GM19239 (cell line): ENCODE measurements at regions not wholly inside any gene's neighbourhood (a gene's known extent, or its start where the extent isn't known, plus 50 kb on each side); places are given as distances from the start of the nearest gene placed in this dataset.
"Not testable (repeated sequence)": the region's sequence is repeated elsewhere in the genome, so short reads cannot be mapped to it uniquely, and the experiment has no call there.

Experiments
- DNase-seq: peaks from one replicate; pipeline ENCODE4 v3.0.0; 2011; ENCODE audit warnings: low spot score; ENCODE audit not compliant: insufficient read length
- FAIRE-seq: peaks from 2 replicates; lab custom pipeline; 2011; peaks lifted over from hg19 to GRCh38; lab: Jason Lieb, UNC

GRCh38 chr7:67598469-67598868 lies 601.8 kb downstream of the TYW1 start:
- FAIRE-seq = no peak
- DNase-seq = no peak

GRCh38 chr7:67599331-67600062 lies 602.9 kb downstream of the TYW1 start:
- DNase-seq (no peak), FAIRE-seq (no peak)

- FAIRE-seq (no peak), DNase-seq (no peak)
Measured at GRCh38 chr7:67602246-67602887, 605.7 kb downstream of the TYW1 start.

- DNase-seq = no peak
- FAIRE-seq = no peak
Measured at GRCh38 chr7:67604461-67605386, 608.1 kb downstream of the TYW1 start.

- DNase-seq = no peak
- no peak for FAIRE-seq
Measured at GRCh38 chr7:67608806-67609205, 612.2 kb downstream of the TYW1 start.

- FAIRE-seq = no peak
- DNase-seq = no peak
Measured at GRCh38 chr7:67610897-67611296, 614.3 kb downstream of the TYW1 start.

GRCh38 chr7:67614843-67615242 lies 618.2 kb downstream of the TYW1 start:
- no peak for FAIRE-seq
- DNase-seq = no peak

GRCh38 chr7:67616517-67616916 lies 619.9 kb downstream of the TYW1 start:
- no peak for FAIRE-seq
- no peak for DNase-seq

- DNase-seq (no peak), FAIRE-seq (no peak)
Measured at GRCh38 chr7:67618556-67619162, 622.0 kb downstream of the TYW1 start.

- DNase-seq (no peak), FAIRE-seq (no peak)
Measured at GRCh38 chr7:67619175-67619574, 622.5 kb downstream of the TYW1 start.

GRCh38 chr7:67620216-67620933 lies 623.7 kb downstream of the TYW1 start:
- DNase-seq = no peak
- no peak for FAIRE-seq

- no peak for FAIRE-seq
- no peak for DNase-seq
Measured at GRCh38 chr7:67621704-67622103, 625.1 kb downstream of the TYW1 start.

GRCh38 chr7:67625257-67625737 lies 628.7 kb downstream of the TYW1 start:
- FAIRE-seq = no peak

GRCh38 chr7:67631476-67631875 lies 634.8 kb downstream of the TYW1 start:
- no peak for DNase-seq
- FAIRE-seq = no peak

More at GRCh38 chr7:67625257-67625737, 628.7 kb downstream of the TYW1 start:
- peak; percentile 40 for DNase-seq

- no peak for FAIRE-seq
Measured at GRCh38 chr7:67635271-67635670, 638.6 kb downstream of the TYW1 start.

GRCh38 chr7:67636348-67637022 lies 639.9 kb downstream of the TYW1 start:
- no peak for DNase-seq
- no peak for FAIRE-seq

More at GRCh38 chr7:67635271-67635670, 638.6 kb downstream of the TYW1 start:
- no peak for DNase-seq

GRCh38 chr7:67637023-67637358 lies 640.4 kb downstream of the TYW1 start:
- no peak for DNase-seq
- no peak for FAIRE-seq

- FAIRE-seq = not testable (repeated sequence)
Measured at GRCh38 chr7:67642542-67642941, 645.9 kb downstream of the TYW1 start.

GRCh38 chr7:67644151-67644550 lies 647.5 kb downstream of the TYW1 start:
- FAIRE-seq = no peak
- no peak for DNase-seq

More at GRCh38 chr7:67642542-67642941, 645.9 kb downstream of the TYW1 start:
- not testable (repeated sequence) for DNase-seq
